ENCODE measurements at regions not wholly inside any gene's neighbourhood (a gene's known extent, or its start where the extent isn't known, plus 50 kb on each side); places are given as distances from the start of the nearest gene placed in this dataset.

DNA sequence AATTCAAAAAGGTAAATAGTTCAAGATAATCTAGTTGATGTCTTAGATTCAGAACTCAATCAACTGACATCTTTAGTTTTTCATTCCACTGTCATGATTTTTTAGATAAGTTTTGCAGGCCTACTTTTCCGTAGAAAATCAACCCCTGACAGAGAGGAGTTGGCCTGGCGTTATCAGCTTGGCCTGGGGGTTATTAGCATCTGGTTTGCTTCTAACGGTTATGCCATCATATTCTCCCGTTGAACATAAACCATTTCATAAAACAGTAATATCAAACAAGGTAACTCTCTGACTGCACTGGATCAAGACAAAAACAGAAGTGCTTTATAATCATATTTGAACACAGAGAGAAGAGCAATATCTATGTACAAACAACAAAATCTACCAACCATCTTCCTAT lies 130.8 kb upstream of the PCDH20 start:
- Mint-ChIP-seq H3K27me3 (ENCODE audit: low read depth) (no peaks in the 10 kb centered on the region), H3K4me3 (no peak overlapping the region), H3K36me3 (no peaks in the 10 kb centered on the region), H3K27ac (no peak overlapping the region), H3K9me3 (no peaks in the 10 kb centered on the region), H3K4me1 (no peaks in the 10 kb centered on the region)
- ChIA-PET CTCF (no interaction called here), POLR2A (interaction anchor here (0.5 kb wide), 1 partner anchor 1554 kb away, joined by 3 read pairs; no protein-coding TSS in a partner anchor)
- TF ChIP-seq, protein P1, sequence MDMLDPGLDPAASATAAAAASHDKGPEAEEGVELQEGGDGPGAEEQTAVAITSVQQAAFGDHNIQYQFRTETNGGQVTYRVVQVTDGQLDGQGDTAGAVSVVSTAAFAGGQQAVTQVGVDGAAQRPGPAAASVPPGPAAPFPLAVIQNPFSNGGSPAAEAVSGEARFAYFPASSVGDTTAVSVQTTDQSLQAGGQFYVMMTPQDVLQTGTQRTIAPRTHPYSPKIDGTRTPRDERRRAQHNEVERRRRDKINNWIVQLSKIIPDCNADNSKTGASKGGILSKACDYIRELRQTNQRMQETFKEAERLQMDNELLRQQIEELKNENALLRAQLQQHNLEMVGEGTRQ (CRISPR knock-in tag; IDR thresholded peaks at IDR 0.05), result no peak
- TF ChIP-seq SOX15 (CRISPR knock-in tag; IDR thresholded peaks at IDR 0.05), result no peak
- TF ChIP-seq SMAD4 (CRISPR knock-in tag; IDR thresholded peaks at IDR 0.05), result no peak
- DNase-seq (ENCODE audit: low spot score) (no peak), ATAC-seq (no peak)

DNA sequence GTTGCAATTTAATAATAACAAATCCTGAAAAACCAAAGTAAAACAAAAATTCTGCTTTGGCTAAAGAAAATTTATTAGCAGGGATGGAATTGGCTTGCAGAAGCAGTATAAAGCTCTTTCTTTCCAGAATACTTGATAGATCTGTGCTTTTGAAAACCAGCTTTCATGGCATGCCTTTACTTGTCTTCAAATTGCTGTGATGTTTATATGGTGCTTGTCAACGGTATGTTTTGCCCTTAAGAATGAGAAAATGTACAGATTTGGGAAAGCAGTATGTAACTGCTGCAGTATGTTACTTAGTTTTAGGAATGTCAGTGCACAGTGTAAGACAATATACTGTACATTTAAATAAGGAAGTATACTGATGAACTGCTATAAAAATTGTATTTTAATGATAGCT lies 120.8 kb upstream of the PCDH20 start:
- ATAC-seq, result no peak
- ChIA-PET CTCF (no interaction called here), POLR2A (no interaction called here)
- no peak for TF ChIP-seq ZNF671 (CRISPR knock-in tag; IDR thresholded peaks at IDR 0.05)
- TF ChIP-seq, protein P2, sequence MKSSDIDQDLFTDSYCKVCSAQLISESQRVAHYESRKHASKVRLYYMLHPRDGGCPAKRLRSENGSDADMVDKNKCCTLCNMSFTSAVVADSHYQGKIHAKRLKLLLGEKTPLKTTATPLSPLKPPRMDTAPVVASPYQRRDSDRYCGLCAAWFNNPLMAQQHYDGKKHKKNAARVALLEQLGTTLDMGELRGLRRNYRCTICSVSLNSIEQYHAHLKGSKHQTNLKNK (CRISPR knock-in tag; IDR thresholded peaks at IDR 0.05), result no peak
- no peak for TF ChIP-seq CBFB (CRISPR knock-in tag; IDR thresholded peaks at IDR 0.05; ENCODE audit: low read depth)
- TF ChIP-seq, protein P3, sequence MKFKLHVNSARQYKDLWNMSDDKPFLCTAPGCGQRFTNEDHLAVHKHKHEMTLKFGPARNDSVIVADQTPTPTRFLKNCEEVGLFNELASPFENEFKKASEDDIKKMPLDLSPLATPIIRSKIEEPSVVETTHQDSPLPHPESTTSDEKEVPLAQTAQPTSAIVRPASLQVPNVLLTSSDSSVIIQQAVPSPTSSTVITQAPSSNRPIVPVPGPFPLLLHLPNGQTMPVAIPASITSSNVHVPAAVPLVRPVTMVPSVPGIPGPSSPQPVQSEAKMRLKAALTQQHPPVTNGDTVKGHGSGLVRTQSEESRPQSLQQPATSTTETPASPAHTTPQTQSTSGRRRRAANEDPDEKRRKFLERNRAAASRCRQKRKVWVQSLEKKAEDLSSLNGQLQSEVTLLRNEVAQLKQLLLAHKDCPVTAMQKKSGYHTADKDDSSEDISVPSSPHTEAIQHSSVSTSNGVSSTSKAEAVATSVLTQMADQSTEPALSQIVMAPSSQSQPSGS (CRISPR knock-in tag; IDR thresholded peaks at IDR 0.05; ENCODE audit: borderline replicate concordance, low read depth), result no peak
- no peak for TF ChIP-seq NFYB (CRISPR knock-in tag; conservative IDR thresholded peaks at IDR 0.05; ENCODE audit: low read depth)
- no peak for TF ChIP-seq NR1H2 (CRISPR knock-in tag; IDR thresholded peaks at IDR 0.05)
- TF ChIP-seq GRHL2 (CRISPR knock-in tag; IDR thresholded peaks at IDR 0.05; ENCODE audit: insufficient replicate concordance, severe bottlenecking), result no peak
- TF ChIP-seq, protein P4, sequence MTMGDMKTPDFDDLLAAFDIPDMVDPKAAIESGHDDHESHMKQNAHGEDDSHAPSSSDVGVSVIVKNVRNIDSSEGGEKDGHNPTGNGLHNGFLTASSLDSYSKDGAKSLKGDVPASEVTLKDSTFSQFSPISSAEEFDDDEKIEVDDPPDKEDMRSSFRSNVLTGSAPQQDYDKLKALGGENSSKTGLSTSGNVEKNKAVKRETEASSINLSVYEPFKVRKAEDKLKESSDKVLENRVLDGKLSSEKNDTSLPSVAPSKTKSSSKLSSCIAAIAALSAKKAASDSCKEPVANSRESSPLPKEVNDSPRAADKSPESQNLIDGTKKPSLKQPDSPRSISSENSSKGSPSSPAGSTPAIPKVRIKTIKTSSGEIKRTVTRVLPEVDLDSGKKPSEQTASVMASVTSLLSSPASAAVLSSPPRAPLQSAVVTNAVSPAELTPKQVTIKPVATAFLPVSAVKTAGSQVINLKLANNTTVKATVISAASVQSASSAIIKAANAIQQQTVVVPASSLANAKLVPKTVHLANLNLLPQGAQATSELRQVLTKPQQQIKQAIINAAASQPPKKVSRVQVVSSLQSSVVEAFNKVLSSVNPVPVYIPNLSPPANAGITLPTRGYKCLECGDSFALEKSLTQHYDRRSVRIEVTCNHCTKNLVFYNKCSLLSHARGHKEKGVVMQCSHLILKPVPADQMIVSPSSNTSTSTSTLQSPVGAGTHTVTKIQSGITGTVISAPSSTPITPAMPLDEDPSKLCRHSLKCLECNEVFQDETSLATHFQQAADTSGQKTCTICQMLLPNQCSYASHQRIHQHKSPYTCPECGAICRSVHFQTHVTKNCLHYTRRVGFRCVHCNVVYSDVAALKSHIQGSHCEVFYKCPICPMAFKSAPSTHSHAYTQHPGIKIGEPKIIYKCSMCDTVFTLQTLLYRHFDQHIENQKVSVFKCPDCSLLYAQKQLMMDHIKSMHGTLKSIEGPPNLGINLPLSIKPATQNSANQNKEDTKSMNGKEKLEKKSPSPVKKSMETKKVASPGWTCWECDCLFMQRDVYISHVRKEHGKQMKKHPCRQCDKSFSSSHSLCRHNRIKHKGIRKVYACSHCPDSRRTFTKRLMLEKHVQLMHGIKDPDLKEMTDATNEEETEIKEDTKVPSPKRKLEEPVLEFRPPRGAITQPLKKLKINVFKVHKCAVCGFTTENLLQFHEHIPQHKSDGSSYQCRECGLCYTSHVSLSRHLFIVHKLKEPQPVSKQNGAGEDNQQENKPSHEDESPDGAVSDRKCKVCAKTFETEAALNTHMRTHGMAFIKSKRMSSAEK (CRISPR knock-in tag; IDR thresholded peaks at IDR 0.05; ENCODE audit: borderline replicate concordance), result no peak
- TF ChIP-seq ATF1 (CRISPR knock-in tag; IDR thresholded peaks at IDR 0.05), result no peak
- TF ChIP-seq TCF7 (CRISPR knock-in tag; IDR thresholded peaks at IDR 0.05; ENCODE audit: low read depth), result no peak
- no peak for TF ChIP-seq RORB (CRISPR knock-in tag; IDR thresholded peaks at IDR 0.05)
- TF ChIP-seq, protein P5, sequence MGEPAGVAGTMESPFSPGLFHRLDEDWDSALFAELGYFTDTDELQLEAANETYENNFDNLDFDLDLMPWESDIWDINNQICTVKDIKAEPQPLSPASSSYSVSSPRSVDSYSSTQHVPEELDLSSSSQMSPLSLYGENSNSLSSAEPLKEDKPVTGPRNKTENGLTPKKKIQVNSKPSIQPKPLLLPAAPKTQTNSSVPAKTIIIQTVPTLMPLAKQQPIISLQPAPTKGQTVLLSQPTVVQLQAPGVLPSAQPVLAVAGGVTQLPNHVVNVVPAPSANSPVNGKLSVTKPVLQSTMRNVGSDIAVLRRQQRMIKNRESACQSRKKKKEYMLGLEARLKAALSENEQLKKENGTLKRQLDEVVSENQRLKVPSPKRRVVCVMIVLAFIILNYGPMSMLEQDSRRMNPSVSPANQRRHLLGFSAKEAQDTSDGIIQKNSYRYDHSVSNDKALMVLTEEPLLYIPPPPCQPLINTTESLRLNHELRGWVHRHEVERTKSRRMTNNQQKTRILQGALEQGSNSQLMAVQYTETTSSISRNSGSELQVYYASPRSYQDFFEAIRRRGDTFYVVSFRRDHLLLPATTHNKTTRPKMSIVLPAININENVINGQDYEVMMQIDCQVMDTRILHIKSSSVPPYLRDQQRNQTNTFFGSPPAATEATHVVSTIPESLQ (CRISPR knock-in tag; IDR thresholded peaks at IDR 0.05), result no peak
- TF ChIP-seq NR2C2 (CRISPR knock-in tag; IDR thresholded peaks at IDR 0.05), result no peak
- TF ChIP-seq SMAD3 (CRISPR knock-in tag; IDR thresholded peaks at IDR 0.05; ENCODE audit: borderline replicate concordance), result no peak
- TF ChIP-seq, protein P6, sequence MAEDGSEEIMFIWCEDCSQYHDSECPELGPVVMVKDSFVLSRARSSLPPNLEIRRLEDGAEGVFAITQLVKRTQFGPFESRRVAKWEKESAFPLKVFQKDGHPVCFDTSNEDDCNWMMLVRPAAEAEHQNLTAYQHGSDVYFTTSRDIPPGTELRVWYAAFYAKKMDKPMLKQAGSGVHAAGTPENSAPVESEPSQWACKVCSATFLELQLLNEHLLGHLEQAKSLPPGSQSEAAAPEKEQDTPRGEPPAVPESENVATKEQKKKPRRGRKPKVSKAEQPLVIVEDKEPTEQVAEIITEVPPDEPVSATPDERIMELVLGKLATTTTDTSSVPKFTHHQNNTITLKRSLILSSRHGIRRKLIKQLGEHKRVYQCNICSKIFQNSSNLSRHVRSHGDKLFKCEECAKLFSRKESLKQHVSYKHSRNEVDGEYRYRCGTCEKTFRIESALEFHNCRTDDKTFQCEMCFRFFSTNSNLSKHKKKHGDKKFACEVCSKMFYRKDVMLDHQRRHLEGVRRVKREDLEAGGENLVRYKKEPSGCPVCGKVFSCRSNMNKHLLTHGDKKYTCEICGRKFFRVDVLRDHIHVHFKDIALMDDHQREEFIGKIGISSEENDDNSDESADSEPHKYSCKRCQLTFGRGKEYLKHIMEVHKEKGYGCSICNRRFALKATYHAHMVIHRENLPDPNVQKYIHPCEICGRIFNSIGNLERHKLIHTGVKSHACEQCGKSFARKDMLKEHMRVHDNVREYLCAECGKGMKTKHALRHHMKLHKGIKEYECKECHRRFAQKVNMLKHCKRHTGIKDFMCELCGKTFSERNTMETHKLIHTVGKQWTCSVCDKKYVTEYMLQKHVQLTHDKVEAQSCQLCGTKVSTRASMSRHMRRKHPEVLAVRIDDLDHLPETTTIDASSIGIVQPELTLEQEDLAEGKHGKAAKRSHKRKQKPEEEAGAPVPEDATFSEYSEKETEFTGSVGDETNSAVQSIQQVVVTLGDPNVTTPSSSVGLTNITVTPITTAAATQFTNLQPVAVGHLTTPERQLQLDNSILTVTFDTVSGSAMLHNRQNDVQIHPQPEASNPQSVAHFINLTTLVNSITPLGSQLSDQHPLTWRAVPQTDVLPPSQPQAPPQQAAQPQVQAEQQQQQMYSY (CRISPR knock-in tag; IDR thresholded peaks at IDR 0.05), result no peak
- TF ChIP-seq, protein P7, sequence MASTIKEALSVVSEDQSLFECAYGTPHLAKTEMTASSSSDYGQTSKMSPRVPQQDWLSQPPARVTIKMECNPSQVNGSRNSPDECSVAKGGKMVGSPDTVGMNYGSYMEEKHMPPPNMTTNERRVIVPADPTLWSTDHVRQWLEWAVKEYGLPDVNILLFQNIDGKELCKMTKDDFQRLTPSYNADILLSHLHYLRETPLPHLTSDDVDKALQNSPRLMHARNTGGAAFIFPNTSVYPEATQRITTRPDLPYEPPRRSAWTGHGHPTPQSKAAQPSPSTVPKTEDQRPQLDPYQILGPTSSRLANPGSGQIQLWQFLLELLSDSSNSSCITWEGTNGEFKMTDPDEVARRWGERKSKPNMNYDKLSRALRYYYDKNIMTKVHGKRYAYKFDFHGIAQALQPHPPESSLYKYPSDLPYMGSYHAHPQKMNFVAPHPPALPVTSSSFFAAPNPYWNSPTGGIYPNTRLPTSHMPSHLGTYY (CRISPR knock-in tag; IDR thresholded peaks at IDR 0.05), result no peak
- TF ChIP-seq ZNF263 (CRISPR knock-in tag; IDR thresholded peaks at IDR 0.05; ENCODE audit: low read depth), result no peak
- TF ChIP-seq, protein P8, sequence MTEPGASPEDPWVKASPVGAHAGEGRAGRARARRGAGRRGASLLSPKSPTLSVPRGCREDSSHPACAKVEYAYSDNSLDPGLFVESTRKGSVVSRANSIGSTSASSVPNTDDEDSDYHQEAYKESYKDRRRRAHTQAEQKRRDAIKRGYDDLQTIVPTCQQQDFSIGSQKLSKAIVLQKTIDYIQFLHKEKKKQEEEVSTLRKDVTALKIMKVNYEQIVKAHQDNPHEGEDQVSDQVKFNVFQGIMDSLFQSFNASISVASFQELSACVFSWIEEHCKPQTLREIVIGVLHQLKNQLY (CRISPR knock-in tag; IDR thresholded peaks at IDR 0.05), result no peak
- Mint-ChIP-seq H3K27ac (no peak overlapping the region), H3K27me3 (ENCODE audit: low read depth) (no peaks in the 10 kb centered on the region), H3K4me1 (no peaks in the 10 kb centered on the region), H3K9me3 (peaks cover 7% of the 10 kb centered on the region), H3K36me3 (no peaks in the 10 kb centered on the region), H3K4me3 (no peak overlapping the region)
- no peak for DNase-seq (ENCODE audit: low spot score)
